HG03060 (cell line): ENCODE measurements at regions not wholly inside any gene's neighbourhood (a gene's known extent, or its start where the extent isn't known, plus 50 kb on each side); places are given as distances from the start of the nearest gene placed in this dataset.
"Not testable (repeated sequence)": the region's sequence is repeated elsewhere in the genome, so short reads cannot be mapped to it uniquely, and the experiment has no call there.

Experiments used
- ATAC-seq: cut with Tn5 transposase; IDR thresholded peaks from one replicate; pipeline ENCODE4 v1.9.1; 2021; ENCODE audit warnings: low read depth, moderate number of reproducible peaks; ENCODE audit not compliant: unreplicated experiment

DNA sequence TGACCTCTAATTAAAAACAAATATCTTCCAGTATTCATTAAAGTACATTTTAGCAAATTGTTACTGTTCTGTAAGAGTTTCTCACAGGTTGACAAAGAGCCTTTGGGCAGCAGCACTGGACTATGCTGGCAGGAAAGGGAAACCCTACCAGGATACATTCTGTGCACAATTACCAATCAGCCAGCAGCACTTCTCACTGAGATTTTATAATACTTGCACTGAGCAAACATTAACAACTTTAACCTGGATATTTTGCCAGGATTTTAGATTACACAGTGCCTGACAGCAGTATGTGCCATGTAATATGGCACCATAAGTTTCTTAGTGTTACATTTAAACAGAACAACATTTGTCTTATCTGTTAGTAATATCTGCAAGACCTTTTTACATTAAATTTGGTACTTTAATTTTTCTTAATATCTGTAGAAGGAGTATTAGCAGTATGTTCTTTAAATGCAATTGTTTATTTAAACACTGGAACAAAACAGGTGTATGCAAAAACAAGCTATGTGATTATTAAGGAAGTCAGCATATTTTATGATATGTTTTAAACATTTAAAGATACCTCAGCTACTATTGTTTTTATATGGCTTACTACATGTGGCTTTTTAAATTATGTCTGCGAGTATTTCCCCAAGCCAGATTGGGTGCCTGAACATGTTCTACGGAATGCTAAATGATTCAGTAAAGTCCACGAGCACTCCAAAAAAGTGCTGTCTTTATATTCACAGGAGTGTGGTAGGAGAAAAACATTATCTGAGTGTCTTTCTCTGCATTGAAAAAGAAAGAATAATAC is 699.0 kb upstream of the LUZP2 start:
- ATAC-seq: no peak

- not testable (repeated sequence) for ATAC-seq
These were observed 662.5 kb upstream of the LUZP2 start for GRCh38 chr11:23834306-23834705.

DNA sequence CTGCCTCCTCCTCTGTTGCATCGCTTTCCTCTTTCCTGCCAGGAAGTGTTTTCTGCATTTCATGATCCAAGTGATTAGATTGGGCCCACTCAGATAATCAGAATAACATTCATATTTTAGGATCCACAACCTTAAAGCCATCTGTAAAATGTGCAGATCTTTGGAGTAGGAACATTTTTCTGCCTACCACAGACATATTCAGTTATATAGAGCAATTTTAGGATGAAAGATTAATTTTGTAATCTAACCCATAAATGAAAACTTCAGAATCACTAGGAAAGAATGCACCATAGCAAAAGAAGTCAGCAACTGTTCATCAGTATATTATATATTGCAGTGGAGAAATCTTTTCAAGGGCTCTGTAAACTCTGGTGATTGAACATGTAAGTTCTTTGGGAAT is 659.9 kb upstream of the LUZP2 start:
- ATAC-seq: no peak

DNA sequence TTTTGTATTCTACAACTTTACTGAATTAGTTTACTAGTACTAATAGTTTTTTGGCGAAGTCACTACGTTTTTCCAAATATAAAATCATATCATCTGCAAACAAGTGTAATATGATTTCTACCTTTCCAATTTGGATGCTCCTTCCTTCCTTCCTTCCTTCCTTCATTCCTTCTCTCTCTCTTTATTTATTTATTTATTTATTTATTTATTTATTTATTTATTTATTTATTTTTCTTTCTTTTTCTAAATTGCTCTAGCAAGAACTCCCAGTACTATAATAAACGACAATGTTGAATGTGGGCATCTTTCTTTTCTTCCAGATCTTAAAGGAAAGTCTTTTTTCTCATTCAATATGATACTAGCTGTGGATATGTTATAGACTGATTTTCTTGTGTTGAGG is 656.0 kb upstream of the LUZP2 start:
- ATAC-seq: no peak

DNA sequence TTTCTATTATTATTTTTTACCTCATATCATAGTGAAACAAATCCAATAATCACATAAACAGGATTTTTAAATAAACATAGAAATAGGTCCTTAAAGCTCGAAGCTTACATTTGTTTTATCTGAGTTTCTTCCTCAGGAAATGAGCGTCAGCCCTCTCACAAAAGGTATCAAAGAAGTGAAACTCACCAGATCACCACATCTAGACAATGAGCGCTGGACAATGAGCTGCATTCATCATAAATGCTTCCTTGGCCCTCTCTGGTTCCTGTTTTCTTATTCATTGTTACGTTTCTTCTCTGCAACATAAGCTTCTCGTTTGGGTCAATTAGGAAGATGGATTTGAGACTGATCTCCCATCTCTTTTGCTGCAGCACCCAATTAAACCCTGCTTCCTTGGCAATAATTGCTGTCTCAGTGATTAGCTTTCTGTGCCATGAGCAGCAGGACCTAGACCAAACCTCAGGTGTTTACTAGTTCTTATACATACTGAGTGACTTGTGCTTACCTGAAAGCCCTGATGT is 649.9 kb upstream of the LUZP2 start:
- no peak for ATAC-seq

- no peak for ATAC-seq
These were observed 645.6 kb upstream of the LUZP2 start for GRCh38 chr11:23851216-23851615.

GRCh38 chr11:23856654-23857053 is 640.2 kb upstream of the LUZP2 start:
- ATAC-seq: no peak

GRCh38 chr11:23859087-23859486 is 637.8 kb upstream of the LUZP2 start:
- no peak for ATAC-seq

DNA sequence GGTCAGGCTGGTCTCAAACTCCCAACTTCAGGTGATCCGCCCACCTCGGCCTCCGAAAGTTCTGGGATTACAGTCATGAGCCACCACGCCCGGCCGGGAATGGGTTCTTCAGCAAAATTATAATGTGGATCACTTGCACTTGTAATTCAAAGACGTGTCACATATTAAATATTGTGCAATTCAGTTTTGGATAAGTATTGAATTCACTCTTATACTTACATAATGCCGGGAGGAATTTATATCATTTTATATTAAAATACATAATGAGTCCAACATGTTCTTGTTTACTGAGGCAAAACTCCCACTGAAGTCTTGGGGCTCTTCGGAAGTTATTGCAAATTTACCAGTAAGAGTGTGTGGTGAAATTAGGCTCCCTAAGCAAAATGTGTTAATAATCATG is 635.2 kb upstream of the LUZP2 start:
- no peak for ATAC-seq

DNA sequence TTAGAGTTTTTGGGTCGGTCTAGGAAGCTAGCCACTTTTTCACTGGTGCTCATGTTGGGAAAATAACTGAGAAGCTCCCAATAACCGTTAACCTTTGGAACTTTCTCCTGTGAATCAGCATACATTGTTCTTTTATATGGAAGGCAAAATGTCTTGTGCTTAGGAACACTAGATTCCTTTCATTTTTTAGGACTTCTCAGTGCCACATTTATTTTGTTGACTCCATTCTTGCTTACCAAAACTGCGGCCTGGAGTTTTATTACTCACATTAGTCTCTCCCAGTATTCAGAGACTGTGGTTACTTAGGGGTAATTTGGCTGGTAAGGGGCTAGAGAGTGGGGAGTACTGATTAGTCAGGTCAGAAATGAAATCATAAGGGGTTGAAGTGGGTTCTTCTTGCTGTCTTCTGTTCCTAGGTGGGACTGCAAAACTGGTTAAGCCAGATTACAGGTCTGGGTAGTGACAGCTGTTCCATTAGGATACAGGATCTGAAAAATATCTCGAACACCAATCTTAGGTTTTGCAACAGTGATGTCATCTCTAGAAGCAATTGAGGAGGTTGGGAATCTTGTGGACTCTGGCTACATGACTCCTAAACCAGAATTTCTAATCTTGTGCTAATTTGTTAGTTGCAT is 631.4 kb upstream of the LUZP2 start:
- no peak for ATAC-seq

DNA sequence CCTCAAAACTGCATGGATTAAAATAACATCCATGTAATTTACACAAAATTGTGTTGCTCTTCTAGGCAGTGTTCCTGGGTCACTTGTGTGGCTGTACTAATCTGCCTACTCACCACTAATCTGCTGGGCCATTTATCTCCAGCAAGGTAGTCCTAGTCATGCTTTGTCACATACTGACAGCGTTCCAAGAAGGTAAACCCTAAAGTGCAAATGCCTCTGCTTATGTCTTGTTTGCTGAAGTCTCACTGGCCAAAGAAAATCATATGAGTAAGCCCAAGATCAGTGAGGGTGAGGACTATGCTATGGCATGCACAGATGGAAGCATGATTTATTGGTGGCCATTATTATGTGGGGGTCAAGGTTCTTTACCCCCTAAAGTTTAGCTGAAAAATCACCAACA is 630.2 kb upstream of the LUZP2 start:
- ATAC-seq: no peak

GRCh38 chr11:23869671-23870070 is 627.2 kb upstream of the LUZP2 start:
- ATAC-seq: no peak

- no peak for ATAC-seq
These were observed 623.4 kb upstream of the LUZP2 start for GRCh38 chr11:23873406-23873805.

DNA sequence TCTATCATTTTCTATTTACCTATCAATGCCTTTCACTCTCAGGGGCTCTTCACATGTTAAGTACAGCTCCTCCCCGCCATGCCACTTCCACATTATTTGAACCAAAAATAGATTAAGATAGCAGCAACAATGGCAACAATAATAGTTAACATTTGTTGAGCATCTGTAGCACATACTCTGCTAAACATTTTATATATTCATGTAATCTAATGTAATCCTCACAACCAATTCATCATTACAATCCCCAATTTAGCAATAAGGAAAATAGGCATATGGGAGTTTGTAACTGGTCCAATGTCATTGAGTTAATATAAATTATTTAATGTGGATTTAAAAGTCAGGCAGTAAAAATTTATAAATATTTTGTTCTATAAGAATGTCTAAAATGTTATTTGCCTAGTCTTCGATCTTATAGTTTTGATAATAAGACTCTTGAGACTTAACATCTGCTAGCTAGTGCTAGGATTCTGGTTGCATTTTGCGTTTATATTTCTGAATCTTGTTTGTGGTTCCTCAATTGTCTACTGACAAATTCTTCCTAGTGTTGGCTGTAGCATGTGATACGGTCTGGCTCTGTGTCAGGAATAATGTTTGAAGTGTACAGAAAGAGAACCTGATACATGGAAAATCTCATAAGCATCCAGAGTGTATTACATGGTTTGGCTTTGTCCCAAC is 621.5 kb upstream of the LUZP2 start:
- no peak for ATAC-seq

GRCh38 chr11:23883426-23884048 is 613.3 kb upstream of the LUZP2 start:
- ATAC-seq: not testable (repeated sequence)

GRCh38 chr11:23884341-23884740 is 612.5 kb upstream of the LUZP2 start:
- ATAC-seq: no peak

DNA sequence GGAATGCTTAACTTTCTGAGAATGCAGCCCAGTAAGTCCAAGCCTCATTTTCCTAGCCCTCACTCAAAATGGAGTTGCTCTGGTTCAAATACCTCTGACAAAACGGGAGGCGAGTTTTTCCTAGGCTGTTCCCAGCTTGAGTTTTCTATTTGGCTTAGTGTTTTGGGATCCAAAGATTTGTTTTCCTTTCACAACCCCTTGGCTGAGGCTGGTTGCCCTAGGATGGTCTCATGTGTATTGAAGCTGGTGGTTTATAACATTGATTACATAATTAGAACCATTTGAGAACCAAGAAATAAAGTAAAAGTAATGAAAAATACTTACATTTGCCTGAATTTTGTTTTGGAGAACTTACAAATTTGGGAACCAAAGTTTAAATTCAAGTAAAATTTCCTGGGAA is 611.1 kb upstream of the LUZP2 start:
- no peak for ATAC-seq

DNA sequence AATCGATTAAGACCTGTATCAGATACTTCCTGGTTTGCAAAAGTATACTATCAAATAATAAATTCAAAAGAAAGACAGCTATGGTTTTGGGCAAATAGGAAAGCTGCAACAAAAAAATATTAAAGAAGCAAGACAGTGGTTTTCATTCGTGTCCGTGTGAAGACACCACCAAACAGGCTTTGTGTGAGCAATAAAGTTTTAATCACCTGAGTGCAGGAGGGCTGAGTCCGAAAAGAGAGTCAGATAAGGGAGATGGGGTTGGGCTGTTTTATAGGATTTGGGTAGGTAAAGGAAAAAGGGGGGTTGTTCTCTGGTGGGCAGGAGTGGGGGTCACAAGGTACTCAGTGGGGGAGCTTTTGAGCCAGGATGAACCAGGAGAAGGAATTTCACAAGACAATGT is 609.7 kb upstream of the LUZP2 start:
- not testable (repeated sequence) for ATAC-seq

GRCh38 chr11:23893126-23893525 is 603.7 kb upstream of the LUZP2 start:
- no peak for ATAC-seq

GRCh38 chr11:23897453-23898286 is 599.2 kb upstream of the LUZP2 start:
- ATAC-seq: no peak
